GM23338 (cell line): ENCODE measurements at regions not wholly inside any gene's neighbourhood (a gene's known extent, or its start where the extent isn't known, plus 50 kb on each side); places are given as distances from the start of the nearest gene placed in this dataset.

ENCODE experiments used
- ATAC-seq: fragments of 200-7000 bp; cut with Tn5 transposase; 3 replicates; pipeline ENCODE4 v1.9.1; 2020
- DNase-seq: peaks from one replicate; pipeline ENCODE4 v3.0.0-alpha.2; 2015; ENCODE audit warnings: low spot score
- H2AFZ ChIP-seq: fragments of 200-600 bp; sonication (generic); 2 replicates; pipeline ENCODE4 v1.8.0; 2016; ENCODE audit warnings: antibody characterized with exemption, mild to moderate bottlenecking, moderate library complexity
- H3F3A ChIP-seq: fragments of 200-600 bp; sonication (generic); replicated peaks from 2 replicates; pipeline ENCODE4 v1.8.0; 2017; ENCODE audit warnings: antibody characterized with exemption, mixed run types, low read depth
- H3K27ac ChIP-seq: fragments of 200-600 bp; sonication (generic); 2 replicates; pipeline ENCODE4 v1.6.1; 2016; ENCODE audit warnings: low read depth
- H3K27me3 ChIP-seq: fragments of 200-600 bp; sonication (generic); 2 replicates; pipeline ENCODE4 v1.8.0; 2016; ENCODE audit warnings: mild to moderate bottlenecking, mixed run types, moderate library complexity; ENCODE audit not compliant: insufficient read depth
- H3K36me3 ChIP-seq: fragments of 200-600 bp; sonication (generic); 2 replicates; pipeline ENCODE4 v1.8.0; 2016; ENCODE audit warnings: mild to moderate bottlenecking; ENCODE audit not compliant: insufficient read depth
- H3K4me1 ChIP-seq: fragments of 200-600 bp; sonication (generic); 2 replicates; pipeline ENCODE4 v1.8.0; 2016; ENCODE audit warnings: mild to moderate bottlenecking, moderate library complexity; ENCODE audit not compliant: insufficient read depth
- H3K4me2 ChIP-seq: fragments of 200-600 bp; sonication (generic); 2 replicates; pipeline ENCODE4 v1.7.1; 2017; ENCODE audit warnings: mixed run types
- H3K4me3 ChIP-seq: fragments of 200-600 bp; sonication (generic); 2 replicates; pipeline ENCODE4 v1.6.1; 2016; ENCODE audit warnings: mixed run types
- H3K79me2 ChIP-seq: fragments of 200-600 bp; sonication (generic); replicated peaks from 2 replicates; pipeline ENCODE4 v1.8.0; 2017; ENCODE audit warnings: mild to moderate bottlenecking; ENCODE audit not compliant: insufficient read depth
- H3K9me2 ChIP-seq: fragments of 200-600 bp; sonication (generic); 2 replicates; pipeline ENCODE4 v1.8.0; 2017; ENCODE audit not compliant: insufficient read depth
- H4K20me1 ChIP-seq: fragments of 200-600 bp; sonication (generic); replicated peaks from 2 replicates; pipeline ENCODE4 v1.8.0; 2017; ENCODE audit warnings: mild to moderate bottlenecking; ENCODE audit not compliant: insufficient read depth
- H3K27ac Mint-ChIP-seq: 2 replicates; pipeline ENCODE4 v1.8.0; 2020; ENCODE audit warnings: inconsistent platforms, mild to moderate bottlenecking, moderate library complexity, mixed read lengths
- H3K27me3 Mint-ChIP-seq: 3 replicates; pipeline ENCODE4 v1.8.0; 2022; ENCODE audit warnings: low read depth, mild to moderate bottlenecking, moderate library complexity, mixed read lengths, inconsistent platforms; ENCODE audit not compliant: insufficient read depth, poor library complexity
- H3K36me3 Mint-ChIP-seq: 3 replicates; pipeline ENCODE4 v1.8.0; 2021; ENCODE audit warnings: low read depth, mild to moderate bottlenecking, inconsistent platforms, moderate library complexity, mixed read lengths
- H3K4me1 Mint-ChIP-seq: 3 replicates; pipeline ENCODE4 v1.8.0; 2020; ENCODE audit warnings: mild to moderate bottlenecking, inconsistent platforms, mixed read lengths
- H3K4me3 Mint-ChIP-seq: 3 replicates; pipeline ENCODE4 v1.8.0; 2021; ENCODE audit warnings: moderate library complexity, mild to moderate bottlenecking, inconsistent platforms, mixed read lengths
- H3K9me3 Mint-ChIP-seq: 3 replicates; pipeline ENCODE4 v1.8.0; 2020; ENCODE audit warnings: moderate library complexity, mild to moderate bottlenecking, inconsistent platforms, mixed read lengths
- CREB1 ChIP-seq: fragments of 250-450 bp; sonication (Bioruptor Pico); IDR thresholded peaks from 2 replicates; pipeline ENCODE4 v1.5.0; 2020; ENCODE audit warnings: low read depth, mild to moderate bottlenecking, moderate library complexity
- CTCF ChIP-seq, 2 experiments: fragments of 200-600 bp in 1 of 2; sonication (generic) in 1 of 2; conservative IDR thresholded peaks; 2 replicates each; pipeline versions ENCODE4 v1.5.1 to v1.6.1; 2016 to 2017; ENCODE audit warnings: antibody characterized with exemption in 2 of 2, low read depth in 2 of 2, mild to moderate bottlenecking in 2 of 2, moderate library complexity in 1 of 2
- ETS1 ChIP-seq: IDR thresholded peaks from 2 replicates; pipeline ENCODE4 v1.6.1; 2016; ENCODE audit warnings: antibody characterized with exemption
- EZH2 ChIP-seq: fragments of 200-600 bp; sonication (generic); IDR thresholded peaks from one replicate; pipeline ENCODE4 v1.8.0; 2017; ENCODE audit warnings: antibody characterized with exemption, mild to moderate bottlenecking, low read depth; ENCODE audit not compliant: unreplicated experiment
- EZH2phosphoT487 ChIP-seq: fragments of 200-600 bp; sonication (generic); IDR thresholded peaks from one replicate; pipeline ENCODE4 v1.8.1; 2018; ENCODE audit warnings: antibody characterized with exemption; ENCODE audit not compliant: unreplicated experiment
- JUNB ChIP-seq: IDR thresholded peaks from one replicate; pipeline ENCODE4 v1.6.1; 2016; ENCODE audit warnings: antibody characterized with exemption; ENCODE audit not compliant: unreplicated experiment
- NANOG ChIP-seq: IDR thresholded peaks from 2 replicates; pipeline ENCODE4 v1.6.1; 2016; ENCODE audit warnings: antibody characterized with exemption, borderline replicate concordance
- POLR2AphosphoS5 ChIP-seq: IDR thresholded peaks from 2 replicates; pipeline ENCODE4 v1.6.1; 2016; ENCODE audit warnings: antibody characterized with exemption, low read depth
- REST ChIP-seq: IDR thresholded peaks from one replicate; pipeline ENCODE4 v1.6.1; 2018; ENCODE audit warnings: antibody characterized with exemption; ENCODE audit not compliant: unreplicated experiment
- STAT1 ChIP-seq: IDR thresholded peaks from one replicate; pipeline ENCODE4 v1.6.1; 2016; ENCODE audit warnings: antibody characterized with exemption; ENCODE audit not compliant: unreplicated experiment
- ZNF114 ChIP-seq: fragments of 250-450 bp; sonication (Bioruptor Pico); IDR thresholded peaks from 2 replicates; pipeline ENCODE4 v1.5.0; 2020; ENCODE audit warnings: mild to moderate bottlenecking, moderate library complexity
- ZNF331 ChIP-seq: fragments of 250-450 bp; sonication (Bioruptor Pico); IDR thresholded peaks from 2 replicates; pipeline ENCODE4 v1.5.0; 2020; ENCODE audit warnings: low read depth, mild to moderate bottlenecking, moderate library complexity
- ZNF462 ChIP-seq: fragments of 250-450 bp; sonication (Bioruptor Pico); IDR thresholded peaks from 2 replicates; pipeline ENCODE4 v1.5.0; 2020; ENCODE audit warnings: mild to moderate bottlenecking, moderate library complexity

GRCh38 chr1:105686874-105687690 lies 1369.4 kb upstream of the PRMT6 start:
- ATAC-seq (no peak), DNase-seq (no peak)
- Mint-ChIP-seq H3K27ac (no peak overlapping the region), H3K27me3 (peaks cover 1% of the 10 kb centered on the region), H3K9me3 (no peaks in the 10 kb centered on the region; the same call in 2 of the 3 replicates), H3K4me1 (no peaks in the 10 kb centered on the region; the same call in 2 of the 3 replicates), H3K36me3 (no peaks in the 10 kb centered on the region), H3K4me3 (no peak overlapping the region)
- H3K27me3 ChIP-seq, result no peaks in the 10 kb centered on the region
- H2AFZ ChIP-seq, result 0 out of 2 replicates have a peak overlapping the region, but pooled peaks have one; percentile 56
- 0 out of 2 replicates have a peak, but pooled peaks cover 3% of the 10 kb centered on the region for H3K9me2 ChIP-seq
- no peaks in the 10 kb centered on the region for H3F3A ChIP-seq
- H3K79me2 ChIP-seq, result no peaks in the 10 kb centered on the region
- H3K27ac ChIP-seq, result no peak overlapping the region
- TF ChIP-seq NANOG (no peak), POLR2AphosphoS5 (no peak), ZNF462 (no peak), ZNF114 (CRISPR knock-in tag) (no peak), STAT1 (no peak), JUNB (no peak), ZNF331 (CRISPR knock-in tag) (no peak), REST (no peak), CTCF (conservative IDR thresholded peaks at IDR 0.05; ENCODE audit: low read depth in 2 of 2) (no peak), CREB1 (CRISPR knock-in tag) (no peak), ETS1 (no peak), EZH2phosphoT487 (no peak), EZH2 (no peak)
- H3K4me3 ChIP-seq, result no peak overlapping the region
- no peaks in the 10 kb centered on the region for H3K36me3 ChIP-seq
- H3K4me2 ChIP-seq, result no peak overlapping the region
- H4K20me1 ChIP-seq, result no peaks in the 10 kb centered on the region
- H3K4me1 ChIP-seq, result no peaks in the 10 kb centered on the region
